B cell (primary cell): ENCODE measurements at regions not wholly inside any gene's neighbourhood (a gene's known extent, or its start where the extent isn't known, plus 50 kb on each side); places are given as distances from the start of the nearest gene placed in this dataset.

Source experiments
- ATAC-seq: fragments of 200-7000 bp; cut with Tn5 transposase; one replicate; pipeline ENCODE4 v1.10.0; 2021; ENCODE audit warnings: low read depth, mild to moderate bottlenecking, moderate number of reproducible peaks, moderate library complexity
- CTCF ChIA-PET: fragments of 350-600 bp; sonication (Branson Sonifier 250); formaldehyde crosslinking; loops from one replicate; lab custom pipeline; 2021; ENCODE audit warnings: antibody characterized with exemption, inconsistent platforms; lab: Charles Lee
- POLR2A ChIA-PET: fragments of 350-600 bp; sonication (Branson Sonifier 250); formaldehyde crosslinking; loops from one replicate; lab custom pipeline; 2021; ENCODE audit warnings: antibody characterized with exemption; lab: Charles Lee
- DNase-seq: peaks from one replicate; pipeline ENCODE4 v3.0.0; 2013
- H2AFZ ChIP-seq: 2 replicates; pipeline ENCODE4 v1.6.1; 2012; ENCODE audit warnings: mild to moderate bottlenecking, low read depth, low read length; ENCODE audit not compliant: insufficient read depth, poor library complexity, severe bottlenecking
- H3K27ac ChIP-seq, 2 donors: 1 replicate in 1 of 2; 2 replicates in 1 of 2; pipeline ENCODE4 v1.5.1; 2012 to 2013; ENCODE audit warnings: low read length in 2 of 2, mild to moderate bottlenecking in 2 of 2, moderate library complexity in 1 of 2
- H3K27me3 ChIP-seq, 4 experiments: fragments of 200-600 bp in 1 of 4; sonication (generic) in 1 of 4; replicated peaks in 1 of 4; 1 replicate in 2 of 4; 2 replicates in 2 of 4; pipeline versions ENCODE4 v1.6.1 to v1.7.0; 2013 to 2016; ENCODE audit warnings: low read length in 3 of 4, mild to moderate bottlenecking in 2 of 4, mixed read lengths in 1 of 4, moderate library complexity in 1 of 4; ENCODE audit not compliant: insufficient read depth in 4 of 4, control insufficient read depth in 3 of 4; ENCODE audit errors: control extremely low read depth in 1 of 4
- H3K36me3 ChIP-seq, 2 experiments: replicated peaks in 1 of 2; 1 replicate in 1 of 2; 2 replicates in 1 of 2; pipeline versions ENCODE4 v1.6.1 to v1.7.1; 2013; ENCODE audit warnings: low read length in 1 of 2; ENCODE audit not compliant: insufficient read depth in 2 of 2, control insufficient read depth in 1 of 2; ENCODE audit errors: control extremely low read depth in 1 of 2, extremely low read depth in 1 of 2
- H3K4me1 ChIP-seq, 2 donors: fragments of 200-600 bp in 1 of 2; sonication (generic) in 1 of 2; 1 replicate in 1 of 2; 2 replicates in 1 of 2; pipeline versions ENCODE4 v1.5.1 to v1.6.1; 2013 to 2017; ENCODE audit warnings: low read length in 2 of 2; ENCODE audit not compliant: control insufficient read depth in 2 of 2, insufficient read depth in 2 of 2
- H3K4me2 ChIP-seq: replicated peaks from 2 replicates; pipeline ENCODE3; 2012; ENCODE audit warnings: mild to moderate bottlenecking, low read depth, low read length; ENCODE audit not compliant: poor library complexity, severe bottlenecking
- H3K4me3 ChIP-seq, 5 experiments: fragments of 200-600 bp in 1 of 5; sonication (generic) in 1 of 5; 1 replicate in 3 of 5; 2 replicates in 2 of 5; pipeline versions ENCODE4 v1.5.1 to v1.7.0; 2011 to 2016; ENCODE audit warnings: low read length in 4 of 5, mild to moderate bottlenecking in 4 of 5, low read depth in 2 of 5, control low read depth in 1 of 5, moderate library complexity in 1 of 5; ENCODE audit not compliant: insufficient read depth in 1 of 5; ENCODE audit errors: control extremely low read depth in 1 of 5, extremely low read depth in 1 of 5
- H3K79me2 ChIP-seq: fragments of 200-600 bp; sonication (generic); one replicate; pipeline ENCODE4 v1.6.0; 2016; ENCODE audit warnings: low read length; ENCODE audit not compliant: control insufficient read depth, insufficient read depth
- H3K9ac ChIP-seq: fragments of 200-600 bp; sonication (generic); 2 replicates; pipeline ENCODE4 v1.6.1; 2017; ENCODE audit warnings: mild to moderate bottlenecking, low read length, moderate library complexity
- H3K9me3 ChIP-seq, 3 donors: one replicate each; pipeline versions ENCODE4 v1.6.1 to v1.7.1; 2013; ENCODE audit warnings: low read length in 2 of 3; ENCODE audit not compliant: control insufficient read depth in 2 of 3, insufficient read depth in 1 of 3; ENCODE audit errors: control extremely low read depth in 1 of 3
- H4K20me1 ChIP-seq: 2 replicates; pipeline ENCODE4 v1.6.0; 2012; ENCODE audit warnings: mild to moderate bottlenecking, low read length; ENCODE audit not compliant: insufficient read depth, control insufficient read depth, poor library complexity, severe bottlenecking
- H3K27ac Mint-ChIP-seq: one replicate; pipeline ENCODE4 v1.8.0; 2021; ENCODE audit warnings: mixed read lengths
- H3K27me3 Mint-ChIP-seq: one replicate; pipeline ENCODE4 v1.8.0; 2021; ENCODE audit warnings: mixed read lengths
- H3K4me1 Mint-ChIP-seq: one replicate; pipeline ENCODE4 v1.8.0; 2021; ENCODE audit warnings: mixed read lengths
- H3K4me3 Mint-ChIP-seq: one replicate; pipeline ENCODE4 v1.8.0; 2021; ENCODE audit warnings: mixed read lengths
- H3K9me3 Mint-ChIP-seq: one replicate; pipeline ENCODE4 v1.8.0; 2022; ENCODE audit warnings: mixed read lengths; ENCODE audit not compliant: insufficient read depth
- CTCF ChIP-seq: fragments of 200-600 bp; IDR thresholded peaks from one replicate; pipeline ENCODE4 v1.8.0; 2022; ENCODE audit warnings: antibody characterized with exemption, mild to moderate bottlenecking
- EZH2 ChIP-seq: IDR thresholded peaks from 2 replicates; pipeline ENCODE4 v1.6.1; 2012; ENCODE audit warnings: borderline replicate concordance, low read depth, mild to moderate bottlenecking, moderate library complexity, low read length; ENCODE audit not compliant: insufficient read depth, poor library complexity, severe bottlenecking
- WGBS: methylation state at CpG from one replicate; pipeline ENCODE4 v1.1.5; 2013; ENCODE audit warnings: missing lambda C conversion rate; ENCODE audit not compliant: insufficient coverage; 5-methylcytosine and 5-hydroxymethylcytosine counted together
- intact Hi-C: fragments of 100-400 bp; cut with micrococcal nuclease; formaldehyde crosslinking; loops from one replicate; pipeline ENCODE4 v1.10.0; 2022

- H3K4me1 ChIP-seq: no peaks in the 10 kb centered on the region
- no peak for ATAC-seq
- no peak overlapping the region for H3K9ac ChIP-seq
- H3K79me2 ChIP-seq: no peaks in the 10 kb centered on the region
- no peaks in the 10 kb centered on the region for H3K36me3 ChIP-seq
- no peak overlapping the region for H3K4me3 ChIP-seq
- TF ChIP-seq CTCF (no peak), EZH2 (no peak)
- Mint-ChIP-seq H3K27me3 (no peaks in the 10 kb centered on the region), H3K4me3 (no peak overlapping the region), H3K9me3 (peaks cover 4% of the 10 kb centered on the region), H3K4me1 (no peaks in the 10 kb centered on the region), H3K27ac (no peak overlapping the region)
- H4K20me1 ChIP-seq: no peaks in the 10 kb centered on the region
- peaks cover 0 to 3% (median 0%) of the 10 kb centered on the region in 4 experiments for H3K27me3 ChIP-seq
- CTCF ChIA-PET: no interaction called here
- intact Hi-C loops: no loop called here
- peaks cover 0 to 17% (median 0%) of the 10 kb centered on the region in 3 donors for H3K9me3 ChIP-seq
- H3K4me2 ChIP-seq: no peak overlapping the region
- POLR2A ChIA-PET: no interaction called here
- 80% methylated on average over 8 of the region's 9 CpGs for WGBS
- H2AFZ ChIP-seq: no peak overlapping the region
- H3K27ac ChIP-seq: no peak overlapping the region
- no peak for DNase-seq
Measured at GRCh38 chr18:78403371-78403770, 576.2 kb upstream of the SALL3 start.

- no peak overlapping the region for H3K27ac ChIP-seq
- no peaks in the 10 kb centered on the region for H3K36me3 ChIP-seq
- intact Hi-C loops: no loop called here
- H2AFZ ChIP-seq: no peak overlapping the region
- Mint-ChIP-seq H3K27ac (no peak overlapping the region), H3K4me3 (no peak overlapping the region), H3K27me3 (no peaks in the 10 kb centered on the region), H3K4me1 (no peaks in the 10 kb centered on the region), H3K9me3 (peaks cover 2% of the 10 kb centered on the region)
- ATAC-seq: no peak
- H3K9ac ChIP-seq: no peak overlapping the region
- H3K4me3 ChIP-seq: no peak overlapping the region
- no peaks in the 10 kb centered on the region for H3K79me2 ChIP-seq
- H3K9me3 ChIP-seq: peaks cover 0 to 16% (median 0%) of the 10 kb centered on the region in 3 donors
- no peaks in the 10 kb centered on the region for H3K4me1 ChIP-seq
- no peak for DNase-seq
- CTCF ChIA-PET: no interaction called here
- H4K20me1 ChIP-seq: no peaks in the 10 kb centered on the region
- 87% methylated on average over 16 of the region's 16 CpGs for WGBS
- no peak overlapping the region for H3K4me2 ChIP-seq
- POLR2A ChIA-PET: no interaction called here
- TF ChIP-seq EZH2 (no peak), CTCF (no peak)
- H3K27me3 ChIP-seq: peaks cover 0 to 3% (median 0%) of the 10 kb centered on the region in 4 experiments
Measured at GRCh38 chr18:78405763-78406162, 573.9 kb upstream of the SALL3 start.
